Activated T-cell treated with anti-CD3 and anti-CD28 coated beads, Interleukin-2, amount 50 U/mL, for 72 hours (primary cell): ENCODE measurements at regions not wholly inside any gene's neighbourhood (a gene's known extent, or its start where the extent isn't known, plus 50 kb on each side); places are given as distances from the start of the nearest gene placed in this dataset.

Experiments used
- ATAC-seq, 2 donors: fragments of 150-1000 bp; cut with Tn5 transposase; replicated peaks in 1 of 2; 2 replicates each; pipeline ENCODE4 v1.10.0; 2021; ENCODE audit warnings: moderate library complexity in 2 of 2, mild to moderate bottlenecking in 1 of 2
- DNase-seq, 2 donors: peaks; one replicate each; pipeline ENCODE4 v3.0.0; 2021 to 2022; ENCODE audit warnings: mixed read lengths in 1 of 2
- H3K27ac Mint-ChIP-seq: one replicate; pipeline ENCODE4 v1.8.0; 2022; ENCODE audit warnings: mild to moderate bottlenecking, moderate library complexity, mixed read lengths
- H3K27me3 Mint-ChIP-seq: one replicate; pipeline ENCODE4 v1.8.0; 2022; ENCODE audit warnings: low read depth, mixed read lengths
- H3K36me3 Mint-ChIP-seq, 2 donors: one replicate each; pipeline ENCODE4 v1.8.0; 2022; ENCODE audit warnings: mixed read lengths in 2 of 2, mild to moderate bottlenecking in 1 of 2; ENCODE audit not compliant: insufficient read depth in 2 of 2
- H3K4me1 Mint-ChIP-seq: one replicate; pipeline ENCODE4 v1.8.0; 2022; ENCODE audit warnings: low read depth, mixed read lengths
- H3K4me3 Mint-ChIP-seq, 2 donors: one replicate each; pipeline ENCODE4 v1.8.0; 2022; ENCODE audit warnings: mild to moderate bottlenecking in 2 of 2, mixed read lengths in 2 of 2, moderate library complexity in 2 of 2
- H3K9me3 Mint-ChIP-seq, 2 donors: one replicate each; pipeline ENCODE4 v1.8.0; 2022; ENCODE audit warnings: mixed read lengths in 2 of 2

GRCh38 chr3:31364188-31364587 lies 168.5 kb upstream of the STT3B start:
- peaks cover 0 to 4% of the 10 kb centered on the region in 2 donors for H3K9me3 Mint-ChIP-seq
- peaks cover 9% of the 10 kb centered on the region for H3K4me1 Mint-ChIP-seq
- no peak overlapping the region for H3K27ac Mint-ChIP-seq
- no peak overlapping the region for H3K4me3 Mint-ChIP-seq
- ATAC-seq (no peak), DNase-seq (no peak)
- H3K36me3 Mint-ChIP-seq: no peaks in the 10 kb centered on the region
- H3K27me3 Mint-ChIP-seq: no peaks in the 10 kb centered on the region

GRCh38 chr3:31364711-31365110 lies 168.0 kb upstream of the STT3B start:
- H3K36me3 Mint-ChIP-seq: no peaks in the 10 kb centered on the region
- H3K9me3 Mint-ChIP-seq: peaks cover 0 to 4% of the 10 kb centered on the region in 2 donors
- no peak for ATAC-seq

GRCh38 chr3:31367518-31367917 lies 165.2 kb upstream of the STT3B start:
- Mint-ChIP-seq H3K9me3 (peaks cover 0 to 4% of the 10 kb centered on the region in 2 donors), H3K36me3 (no peaks in the 10 kb centered on the region), H3K4me1 (peaks cover 18% of the 10 kb centered on the region), H3K27me3 (no peaks in the 10 kb centered on the region), H3K4me3 (no peak overlapping the region), H3K27ac (no peak overlapping the region)
- no peak for DNase-seq
- ATAC-seq: no peak

More at GRCh38 chr3:31364711-31365110, 168.0 kb upstream of the STT3B start:
- no peak for DNase-seq
- no peak overlapping the region for H3K4me3 Mint-ChIP-seq
- no peaks in the 10 kb centered on the region for H3K27me3 Mint-ChIP-seq
- peaks cover 11% of the 10 kb centered on the region for H3K4me1 Mint-ChIP-seq
- H3K27ac Mint-ChIP-seq: no peak overlapping the region

- Mint-ChIP-seq H3K4me3 (no peak overlapping the region), H3K27me3 (no peaks in the 10 kb centered on the region), H3K9me3 (no peaks in the 10 kb centered on the region), H3K36me3 (no peaks in the 10 kb centered on the region), H3K4me1 (peaks cover 12% of the 10 kb centered on the region), H3K27ac (no peak overlapping the region)
- DNase-seq: no peak
- no peak for ATAC-seq
These were observed 162.9 kb upstream of the STT3B start for GRCh38 chr3:31369637-31370379.

GRCh38 chr3:31370380-31370666 lies 162.4 kb upstream of the STT3B start:
- H3K4me1 Mint-ChIP-seq: peaks cover 10% of the 10 kb centered on the region
- no peaks in the 10 kb centered on the region for H3K9me3 Mint-ChIP-seq
- no peaks in the 10 kb centered on the region for H3K27me3 Mint-ChIP-seq
- no peak overlapping the region for H3K4me3 Mint-ChIP-seq
- no peak overlapping the region for H3K27ac Mint-ChIP-seq
- no peaks in the 10 kb centered on the region for H3K36me3 Mint-ChIP-seq
- ATAC-seq (peak in 1 of 2 donors; percentile 48), DNase-seq (no peak)

- no peaks in the 10 kb centered on the region for H3K27me3 Mint-ChIP-seq
- H3K27ac Mint-ChIP-seq: no peak overlapping the region
- ATAC-seq: no peak
- H3K4me3 Mint-ChIP-seq: no peak overlapping the region
- no peak for DNase-seq
- no peaks in the 10 kb centered on the region for H3K9me3 Mint-ChIP-seq
- peaks cover 10% of the 10 kb centered on the region for H3K4me1 Mint-ChIP-seq
- H3K36me3 Mint-ChIP-seq: no peaks in the 10 kb centered on the region
These were observed 162.0 kb upstream of the STT3B start for GRCh38 chr3:31370681-31371080.

- Mint-ChIP-seq H3K27ac (no peak overlapping the region), H3K4me3 (no peak overlapping the region), H3K4me1 (peaks cover 10% of the 10 kb centered on the region), H3K27me3 (no peaks in the 10 kb centered on the region), H3K36me3 (no peaks in the 10 kb centered on the region), H3K9me3 (no peaks in the 10 kb centered on the region)
- no peak for ATAC-seq
- DNase-seq: no peak
These were observed 161.1 kb upstream of the STT3B start for GRCh38 chr3:31371484-31372177.

- Mint-ChIP-seq H3K4me3 (no peak overlapping the region), H3K36me3 (no peaks in the 10 kb centered on the region), H3K27me3 (no peaks in the 10 kb centered on the region), H3K9me3 (no peaks in the 10 kb centered on the region), H3K27ac (no peak overlapping the region), H3K4me1 (peaks cover 20% of the 10 kb centered on the region)
- DNase-seq (no peak), ATAC-seq (no peak)
These were observed 159.0 kb upstream of the STT3B start for GRCh38 chr3:31373681-31374080.

GRCh38 chr3:31377045-31377642 lies 155.6 kb upstream of the STT3B start:
- Mint-ChIP-seq H3K4me1 (peaks cover 11% of the 10 kb centered on the region), H3K27ac (no peak overlapping the region), H3K27me3 (no peaks in the 10 kb centered on the region), H3K9me3 (peaks cover 0 to 1% of the 10 kb centered on the region in 2 donors), H3K4me3 (no peak overlapping the region), H3K36me3 (no peaks in the 10 kb centered on the region)
- ATAC-seq (peak; percentile 99), DNase-seq (peak; percentile 32 to 41)

- Mint-ChIP-seq H3K27ac (no peak overlapping the region), H3K36me3 (no peaks in the 10 kb centered on the region), H3K4me3 (no peak overlapping the region), H3K4me1 (peaks cover 11% of the 10 kb centered on the region), H3K9me3 (peaks cover 0 to 1% of the 10 kb centered on the region in 2 donors), H3K27me3 (no peaks in the 10 kb centered on the region)
- ATAC-seq (no peak), DNase-seq (no peak)
These were observed 154.5 kb upstream of the STT3B start for GRCh38 chr3:31378231-31378630.

- no peak overlapping the region for H3K27ac Mint-ChIP-seq
- H3K4me3 Mint-ChIP-seq: no peak overlapping the region
- H3K36me3 Mint-ChIP-seq: peaks cover 0 to 1% of the 10 kb centered on the region in 2 donors
- no peaks in the 10 kb centered on the region for H3K27me3 Mint-ChIP-seq
- ATAC-seq (no peak), DNase-seq (no peak)
- H3K4me1 Mint-ChIP-seq: peaks cover 11% of the 10 kb centered on the region
- peaks cover 0 to 1% of the 10 kb centered on the region in 2 donors for H3K9me3 Mint-ChIP-seq
These were observed 153.1 kb upstream of the STT3B start for GRCh38 chr3:31379598-31379997.

GRCh38 chr3:31382856-31383255 lies 149.9 kb upstream of the STT3B start:
- H3K36me3 Mint-ChIP-seq: peaks cover 2 to 6% of the 10 kb centered on the region in 2 donors
- no peaks in the 10 kb centered on the region for H3K27me3 Mint-ChIP-seq
- no peak overlapping the region for H3K4me3 Mint-ChIP-seq
- peaks cover 4 to 6% of the 10 kb centered on the region in 2 donors for H3K9me3 Mint-ChIP-seq
- DNase-seq (no peak), ATAC-seq (no peak)
- H3K27ac Mint-ChIP-seq: no peak overlapping the region
- H3K4me1 Mint-ChIP-seq: peaks cover under 1% of the 10 kb centered on the region

GRCh38 chr3:31384117-31384516 lies 148.6 kb upstream of the STT3B start:
- no peak for DNase-seq
- ATAC-seq: no peak
- H3K4me3 Mint-ChIP-seq: no peak overlapping the region

More at GRCh38 chr3:31384117-31384516, 148.6 kb upstream of the STT3B start:
- Mint-ChIP-seq H3K27ac (no peak overlapping the region), H3K4me1 (no peaks in the 10 kb centered on the region), H3K9me3 (peaks cover 4 to 6% of the 10 kb centered on the region in 2 donors), H3K36me3 (peaks cover 2 to 6% of the 10 kb centered on the region in 2 donors), H3K27me3 (no peaks in the 10 kb centered on the region)
